ENCODE measurements at regions not wholly inside any gene's neighbourhood (a gene's known extent, or its start where the extent isn't known, plus 50 kb on each side); places are given as distances from the start of the nearest gene placed in this dataset.
A peak's percentile ranks its signal among the peaks of the same experiment; 100 is the strongest.

GRCh38 chr1:59156526-59157199, 140.2 kb upstream of the FGGY start:
- DNase-seq = peak; percentile 17

- DNase-seq = no peak
These were observed 138.6 kb upstream of the FGGY start for GRCh38 chr1:59158321-59158720.

GRCh38 chr1:59159557-59160203, 137.2 kb upstream of the FGGY start:
- DNase-seq = no peak

GRCh38 chr1:59161136-59161535, 135.8 kb upstream of the FGGY start:
- no peak for DNase-seq

DNA sequence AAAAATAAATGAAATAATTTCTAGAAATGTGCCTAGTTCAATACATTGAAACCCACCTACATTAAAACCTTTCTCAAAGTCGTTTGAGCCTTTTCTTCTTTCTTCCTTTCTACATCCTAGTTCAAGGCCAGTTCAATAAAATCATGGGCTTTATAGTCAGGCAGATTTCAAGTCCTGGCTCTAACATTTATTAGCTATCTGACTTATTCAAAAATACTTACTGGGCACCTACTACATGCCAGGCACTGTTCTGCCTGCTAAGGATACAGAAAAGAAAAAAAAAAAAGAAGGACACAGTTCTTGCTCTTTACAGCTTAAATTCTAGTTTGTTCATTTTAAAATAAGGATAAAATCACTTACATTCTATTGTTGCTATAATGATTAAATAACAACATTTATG, 134.2 kb upstream of the FGGY start:
- DNase-seq = no peak

DNA sequence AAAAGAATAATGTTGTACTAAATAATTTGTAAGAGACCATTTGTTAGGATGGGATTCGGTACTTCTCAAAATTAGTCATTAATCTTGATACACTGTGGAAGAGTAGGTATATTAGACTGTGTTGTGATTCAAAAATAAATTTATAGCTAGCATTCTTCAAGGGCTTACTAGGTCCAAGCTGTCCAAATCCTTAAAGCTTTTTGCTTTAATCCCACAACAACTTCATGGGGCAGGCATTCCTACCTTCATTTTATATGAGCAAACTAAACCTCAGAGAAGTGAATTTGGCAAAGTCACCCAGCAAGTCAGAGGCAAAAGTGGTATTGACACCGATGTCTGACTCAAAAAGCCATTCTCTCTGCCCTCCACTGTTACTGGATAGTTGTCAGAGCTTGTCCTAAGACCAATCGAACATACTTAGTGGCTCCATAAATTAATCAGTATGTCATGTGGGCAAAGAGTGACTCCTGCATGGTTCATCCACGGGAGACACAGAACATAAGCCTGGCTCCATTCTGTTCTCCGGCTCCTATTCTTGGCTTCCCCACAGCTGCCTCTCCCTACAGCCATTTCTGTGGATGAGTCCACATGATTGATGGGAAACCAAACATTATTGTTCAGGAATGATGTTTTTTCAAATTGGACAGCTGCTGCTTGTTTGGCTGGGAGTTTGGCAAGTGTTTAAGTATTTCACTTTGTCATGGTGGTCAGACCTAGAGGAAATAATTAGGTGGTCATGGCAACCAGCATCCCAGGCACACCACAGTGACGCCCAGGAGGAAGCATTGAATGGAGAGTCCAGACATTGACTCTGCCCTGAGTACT, 133.4 kb upstream of the FGGY start:
- DNase-seq = peak; percentile 69

DNA sequence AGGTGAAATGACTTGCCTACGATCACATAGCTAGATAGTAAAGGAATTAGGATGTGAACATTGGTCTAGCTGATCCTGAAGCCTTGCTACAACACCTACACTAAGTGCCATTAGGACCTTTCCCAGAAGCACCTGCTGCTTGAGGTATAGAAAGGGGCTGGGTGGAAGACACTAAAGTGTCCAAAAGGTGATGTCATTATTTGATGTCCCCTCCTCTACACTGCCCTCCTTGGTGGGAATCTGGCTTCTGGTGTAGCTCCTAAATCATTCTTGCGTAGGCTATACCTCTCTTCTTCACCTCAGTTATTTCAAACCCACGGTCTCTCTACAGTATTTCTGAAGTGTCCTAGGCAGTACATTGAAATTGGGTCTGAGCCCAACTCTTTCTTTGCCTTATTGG, 132.5 kb upstream of the FGGY start:
- DNase-seq = no peak

GRCh38 chr1:59165353-59165752, 131.5 kb upstream of the FGGY start:
- DNase-seq = no peak

- no peak for DNase-seq
These were observed 127.2 kb upstream of the FGGY start for GRCh38 chr1:59169703-59170102.

DNA sequence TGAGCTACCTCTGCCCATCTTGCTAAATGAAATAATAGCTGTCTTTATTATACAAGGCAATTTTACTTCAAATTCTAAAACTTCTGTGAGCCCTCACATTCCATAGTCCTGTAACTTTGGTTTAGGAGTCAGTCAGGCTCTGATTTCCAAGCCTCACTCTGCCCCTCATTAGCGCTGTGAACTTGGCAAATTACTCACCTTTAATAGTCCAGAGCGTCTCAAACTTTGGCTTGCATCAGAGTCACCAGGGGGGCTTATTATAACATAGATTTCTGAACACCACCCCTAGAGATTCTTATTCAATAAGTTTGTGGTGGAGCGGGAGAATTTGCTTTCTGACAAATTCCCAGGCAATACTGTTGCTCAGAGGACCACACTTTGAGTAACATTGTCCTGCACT, 126.2 kb upstream of the FGGY start:
- no peak for DNase-seq

- no peak for DNase-seq
These were observed 125.1 kb upstream of the FGGY start for GRCh38 chr1:59171788-59172187.

DNA sequence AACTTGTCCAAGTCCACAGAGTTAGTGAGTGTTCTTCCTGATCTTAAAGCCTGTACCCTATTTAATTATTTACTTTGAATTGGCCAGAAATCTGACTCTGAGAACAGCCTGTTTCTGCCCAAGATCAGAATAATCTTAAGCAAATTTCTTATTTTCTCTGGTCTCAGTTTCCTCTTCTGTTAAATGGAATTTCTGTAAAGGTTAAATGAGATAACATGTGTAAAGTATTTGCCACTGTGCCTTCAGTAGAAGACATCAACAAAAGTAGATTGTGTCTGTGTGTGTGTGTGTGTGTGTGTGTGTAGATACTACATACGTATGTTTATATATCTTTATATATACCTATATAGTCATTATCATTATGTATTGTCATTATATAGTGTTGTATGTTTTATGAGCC, 124.2 kb upstream of the FGGY start:
- DNase-seq = no peak

- no peak for DNase-seq
These were observed 123.2 kb upstream of the FGGY start for GRCh38 chr1:59173721-59174120.

DNA sequence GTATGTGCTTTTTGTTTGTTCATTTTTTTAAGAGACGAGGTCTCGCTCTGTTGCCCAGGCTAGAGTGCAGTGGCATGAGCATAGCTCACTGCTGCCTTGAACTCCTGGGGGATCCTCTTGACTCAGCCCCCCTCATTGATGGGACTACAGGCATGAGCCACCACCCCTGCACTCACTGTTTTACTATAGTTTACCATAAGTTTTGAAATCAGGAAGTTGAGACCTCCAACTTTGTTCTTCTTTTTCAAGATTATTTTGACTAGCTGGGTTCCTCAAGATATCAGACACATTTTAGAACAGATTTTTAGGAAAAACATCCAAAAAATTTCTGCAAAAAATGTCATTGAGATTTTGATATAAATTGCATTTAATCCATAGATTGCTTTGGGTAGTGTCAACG, 120.4 kb upstream of the FGGY start:
- no peak for DNase-seq

GRCh38 chr1:59177756-59178155, 119.1 kb upstream of the FGGY start:
- DNase-seq = no peak

DNA sequence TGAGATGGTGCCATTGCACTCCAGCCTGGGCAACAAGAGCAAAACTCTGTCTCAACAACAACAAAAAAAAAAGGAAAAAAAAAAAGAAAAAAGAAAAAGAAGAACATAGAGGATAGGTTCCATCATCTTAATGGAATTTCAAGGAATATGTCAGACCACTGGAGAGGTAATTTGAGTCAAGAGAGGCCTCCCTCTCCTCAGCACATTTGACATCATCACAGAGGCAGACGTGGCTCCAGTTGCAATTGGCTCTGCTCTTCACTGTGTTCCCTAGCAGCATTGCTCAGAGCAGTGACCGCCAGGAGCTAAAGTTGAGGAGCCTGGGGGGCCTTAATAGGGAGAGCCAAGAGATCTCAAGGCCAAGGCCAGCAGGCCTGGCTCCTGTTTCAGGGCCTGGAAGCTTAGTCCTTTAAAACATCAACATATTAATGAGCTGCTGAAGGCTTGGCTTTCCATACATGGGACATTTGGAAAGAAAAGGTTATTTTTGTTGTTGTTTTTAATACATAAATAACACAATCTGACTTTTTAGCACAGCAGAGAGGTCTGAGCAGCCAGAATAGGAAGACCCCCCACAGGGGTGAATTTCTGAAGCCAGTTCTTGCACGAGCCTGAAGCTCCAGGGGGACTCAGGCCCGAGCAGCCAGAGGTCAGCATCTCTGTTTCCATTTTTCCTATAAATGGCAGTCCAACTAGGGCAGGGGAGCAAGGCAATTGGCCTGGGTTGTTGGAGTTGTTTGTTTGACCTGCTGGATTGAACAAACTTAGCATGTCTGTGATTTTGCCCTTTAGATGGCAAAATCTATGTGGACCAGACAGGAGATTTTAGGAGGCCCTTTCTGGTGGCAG, 118.3 kb upstream of the FGGY start:
- DNase-seq = no peak

- DNase-seq = no peak
These were observed 117.2 kb upstream of the FGGY start for GRCh38 chr1:59179673-59180072.

DNA sequence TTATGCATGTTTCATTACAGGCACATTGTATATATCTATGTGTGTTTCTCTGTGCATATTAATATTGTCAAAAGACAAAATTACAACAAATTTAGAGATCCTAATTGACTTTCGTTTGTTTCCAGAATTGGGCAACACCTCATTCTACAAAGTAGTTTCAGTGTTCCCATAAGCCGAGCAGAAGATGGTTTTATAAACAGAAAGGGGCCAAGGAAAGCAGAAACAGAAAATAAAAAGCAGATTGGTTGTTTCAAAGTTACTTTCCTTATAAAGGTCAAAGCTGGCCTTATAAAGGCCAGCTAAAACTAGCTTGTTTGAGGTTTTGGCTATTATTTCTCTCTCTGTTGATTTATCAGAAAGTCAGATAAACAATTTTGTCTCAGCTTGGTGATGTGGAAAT, 116.2 kb upstream of the FGGY start:
- no peak for DNase-seq

- no peak for DNase-seq
These were observed 113.1 kb upstream of the FGGY start for GRCh38 chr1:59183749-59184317.

DNA sequence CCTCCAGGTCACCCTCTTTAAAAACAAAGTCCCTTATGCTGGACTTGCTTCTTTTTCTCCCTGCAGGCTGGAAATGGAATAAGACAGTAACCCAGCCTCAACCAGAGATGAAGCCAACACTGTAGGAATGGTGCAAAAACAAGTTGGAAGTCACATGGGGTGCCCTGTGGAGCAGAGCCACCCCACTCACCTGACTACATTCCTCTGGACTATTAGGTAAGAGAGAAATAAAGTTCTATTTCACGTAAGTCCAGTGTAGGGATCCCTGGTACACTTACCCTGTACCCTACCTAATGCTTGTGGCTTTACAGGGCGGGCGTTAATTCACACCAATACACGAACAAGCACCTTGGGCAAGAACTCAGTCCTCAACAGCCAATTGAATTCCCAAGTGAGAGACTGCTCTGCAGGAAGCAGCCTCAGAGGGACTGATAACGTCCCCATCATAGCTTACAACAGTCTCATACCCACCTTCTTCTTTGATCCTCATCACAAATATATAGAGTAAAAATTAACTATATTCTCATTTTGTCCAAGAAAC, 112.5 kb upstream of the FGGY start:
- no peak for DNase-seq

- DNase-seq = no peak
These were observed 111.6 kb upstream of the FGGY start for GRCh38 chr1:59185163-59185860.

DNA sequence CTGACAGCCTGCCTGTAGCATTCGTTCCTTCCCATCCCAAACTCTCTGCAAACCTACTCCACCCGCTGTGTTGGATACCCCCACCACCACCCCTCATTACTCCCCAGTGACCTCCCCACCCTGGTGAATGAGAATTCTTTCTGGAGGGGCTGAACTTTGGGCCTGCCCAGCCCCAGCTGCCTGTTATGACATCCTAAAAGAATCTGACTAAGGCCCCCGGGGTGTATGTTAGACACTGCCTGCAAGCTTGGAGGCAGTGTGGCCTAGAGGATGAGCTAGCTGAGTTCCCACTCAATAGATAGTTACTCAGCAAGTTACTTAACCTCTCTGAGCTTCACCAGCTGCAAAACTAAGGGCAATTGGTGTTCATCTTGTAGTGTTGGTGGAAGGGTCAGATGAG, 110.2 kb upstream of the FGGY start:
- no peak for DNase-seq
